HEK293 (cell line): ENCODE measurements at regions not wholly inside any gene's neighbourhood (a gene's known extent, or its start where the extent isn't known, plus 50 kb on each side); places are given as distances from the start of the nearest gene placed in this dataset.

Source experiments
- CTCF ChIA-PET: fragments of 350-600 bp; formaldehyde crosslinking; extraction: SDS; loops from one replicate; lab custom pipeline; 2021; ENCODE audit warnings: antibody characterized with exemption; lab: Yijun Ruan, JAX
- POLR2A ChIA-PET: fragments of 300-600 bp; formaldehyde crosslinking; extraction: SDS; loops from one replicate; lab custom pipeline; 2020; ENCODE audit warnings: antibody characterized with exemption, inconsistent platforms; lab: Yijun Ruan, JAX
- H3K27ac ChIP-seq: fragments of 200-500 bp; sonication (Bioruptor generic); 2 replicates; pipeline ENCODE4 v1.5.1; 2014; ENCODE audit warnings: low read depth, low read length, control low read depth, inconsistent platforms; ENCODE audit errors: extremely low read depth
- H3K36me3 ChIP-seq, 2 experiments: fragments of 200-500 bp in 1 of 2; sonication (Bioruptor generic) in 1 of 2; 1 replicate in 1 of 2; 2 replicates in 1 of 2; pipeline ENCODE4 v1.5.1; 2014 to 2017; ENCODE audit warnings: inconsistent platforms in 2 of 2, low read length in 2 of 2; ENCODE audit not compliant: control insufficient read depth in 2 of 2, insufficient read depth in 1 of 2
- H3K4me1 ChIP-seq: fragments of 200-500 bp; sonication (Bioruptor generic); 2 replicates; pipeline ENCODE4 v1.5.1; 2014; ENCODE audit warnings: mild to moderate bottlenecking, low read length, inconsistent platforms; ENCODE audit not compliant: control insufficient read depth, insufficient read depth
- H3K4me3 ChIP-seq: 2 replicates; pipeline ENCODE4 v1.5.1; 2011; ENCODE audit warnings: low read depth, mild to moderate bottlenecking, control low read depth, low read length, moderate library complexity
- H3K9me3 ChIP-seq: fragments of 200-500 bp; sonication (Bioruptor generic); 2 replicates; pipeline ENCODE4 v1.5.1; 2014; ENCODE audit warnings: low read depth, low read length, inconsistent platforms; ENCODE audit not compliant: control insufficient read depth, insufficient read depth
- ATF2 ChIP-seq: fragments of 450-650 bp; formaldehyde crosslinking; IDR thresholded peaks from 2 replicates; pipeline ENCODE4 v1.5.1; 2016; ENCODE audit warnings: missing biosample characterization, missing genetic modification characterization, low read depth
- GLIS2 ChIP-seq: fragments of 450-650 bp; formaldehyde crosslinking; IDR thresholded peaks from 2 replicates; pipeline ENCODE4 v1.5.1; 2016; ENCODE audit warnings: missing biosample characterization, missing genetic modification characterization
- PATZ1 ChIP-seq: fragments of 450-650 bp; formaldehyde crosslinking; IDR thresholded peaks from 2 replicates; pipeline ENCODE4 v1.5.1; 2016; ENCODE audit warnings: missing biosample characterization, missing genetic modification characterization
- PBX3 ChIP-seq: sonication (generic); formaldehyde crosslinking; IDR thresholded peaks from 2 replicates; pipeline ENCODE4 v1.8.1; 2022; ENCODE audit warnings: mild to moderate bottlenecking, moderate library complexity, missing genetic modification reagents
- PRDM1 ChIP-seq: fragments of 450-650 bp; formaldehyde crosslinking; IDR thresholded peaks from 2 replicates; pipeline ENCODE4; 2016; ENCODE audit warnings: missing biosample characterization, missing genetic modification characterization
- REST ChIP-seq: fragments of 450-650 bp; formaldehyde crosslinking; IDR thresholded peaks from 2 replicates; pipeline ENCODE4 v1.5.1; 2016; ENCODE audit warnings: missing biosample characterization, missing genetic modification characterization
- ZFP41 ChIP-seq: fragments of 450-650 bp; formaldehyde crosslinking; IDR thresholded peaks from 2 replicates; pipeline ENCODE4 v1.5.1; 2016; ENCODE audit warnings: missing biosample characterization, missing genetic modification characterization, borderline replicate concordance
- ZNF112 ChIP-seq: fragments of 450-650 bp; formaldehyde crosslinking; IDR thresholded peaks from 2 replicates; pipeline ENCODE4 v1.5.0; 2017; ENCODE audit warnings: missing biosample characterization, missing genetic modification characterization
- ZNF175 ChIP-seq: fragments of 450-650 bp; formaldehyde crosslinking; IDR thresholded peaks from 2 replicates; pipeline ENCODE4 v1.5.1; 2016; ENCODE audit warnings: missing biosample characterization, missing genetic modification characterization
- ZNF248 ChIP-seq: fragments of 450-650 bp; formaldehyde crosslinking; IDR thresholded peaks from 2 replicates; pipeline ENCODE4 v1.5.1; 2017; ENCODE audit warnings: missing biosample characterization, missing genetic modification characterization
- ZNF280D ChIP-seq: fragments of 450-650 bp; formaldehyde crosslinking; IDR thresholded peaks from 2 replicates; pipeline ENCODE4 v1.5.1; 2016; ENCODE audit warnings: missing biosample characterization, missing genetic modification characterization
- ZNF362 ChIP-seq: fragments of 450-650 bp; formaldehyde crosslinking; IDR thresholded peaks from 2 replicates; pipeline ENCODE4 v1.5.1; 2016; ENCODE audit warnings: missing biosample characterization, missing genetic modification characterization
- ZNF366 ChIP-seq: fragments of 450-650 bp; formaldehyde crosslinking; conservative IDR thresholded peaks from 2 replicates; pipeline ENCODE4 v1.5.1; 2016; ENCODE audit warnings: missing biosample characterization, missing genetic modification characterization
- ZNF521 ChIP-seq: fragments of 450-650 bp; formaldehyde crosslinking; IDR thresholded peaks from 2 replicates; pipeline ENCODE4 v1.5.1; 2017; ENCODE audit warnings: missing biosample characterization, mild to moderate bottlenecking, missing genetic modification characterization
- ZNF600 ChIP-seq: fragments of 450-650 bp; formaldehyde crosslinking; IDR thresholded peaks from 2 replicates; pipeline ENCODE4 v1.5.1; 2016; ENCODE audit warnings: missing biosample characterization, missing genetic modification characterization
- ZNF629 ChIP-seq: fragments of 450-650 bp; formaldehyde crosslinking; IDR thresholded peaks from 2 replicates; pipeline ENCODE4 v1.5.1; 2017; ENCODE audit warnings: missing biosample characterization, missing genetic modification characterization
- ZNF660 ChIP-seq: fragments of 450-650 bp; IDR thresholded peaks from 2 replicates; pipeline ENCODE4 v1.5.1; 2018; ENCODE audit warnings: missing biosample characterization, mild to moderate bottlenecking, missing genetic modification characterization
- ZNF747 ChIP-seq: fragments of 450-650 bp; formaldehyde crosslinking; IDR thresholded peaks from 2 replicates; pipeline ENCODE4 v1.5.1; 2016; ENCODE audit warnings: missing biosample characterization, missing genetic modification characterization
- ZNF785 ChIP-seq: fragments of 450-650 bp; formaldehyde crosslinking; IDR thresholded peaks from 2 replicates; pipeline ENCODE4 v1.5.1; 2016; ENCODE audit warnings: missing biosample characterization, missing genetic modification characterization

- H3K9me3 ChIP-seq, result no peaks in the 10 kb centered on the region
- H3K4me1 ChIP-seq, result no peaks in the 10 kb centered on the region
- TF ChIP-seq REST (tag by site-specific recombination), result no peak
- no peak for TF ChIP-seq ZNF280D
- no peak for TF ChIP-seq ZNF785 (tag by site-specific recombination)
- no peak for TF ChIP-seq ATF2 (tag by site-specific recombination)
- no peak overlapping the region for H3K4me3 ChIP-seq
- CTCF ChIA-PET, result no interaction called here
- no peaks in the 10 kb centered on the region for H3K36me3 ChIP-seq
- POLR2A ChIA-PET, result no interaction called here
- no peak overlapping the region for H3K27ac ChIP-seq
These were observed 415.3 kb downstream of the USP25 start for GRCh38 chr21:16145052-16145451.

GRCh38 chr21:16145479-16145878 is 415.7 kb downstream of the USP25 start:
- H3K4me1 ChIP-seq, result no peaks in the 10 kb centered on the region
- no peak overlapping the region for H3K27ac ChIP-seq
- POLR2A ChIA-PET, result no interaction called here
- CTCF ChIA-PET, result no interaction called here
- H3K36me3 ChIP-seq, result no peaks in the 10 kb centered on the region
- H3K9me3 ChIP-seq, result no peaks in the 10 kb centered on the region
- no peak overlapping the region for H3K4me3 ChIP-seq
- no peak for TF ChIP-seq ZFP41
- TF ChIP-seq ZNF521 (tag by site-specific recombination), result no peak
- no peak for TF ChIP-seq ZNF362 (tag by site-specific recombination)
- no peak for TF ChIP-seq ZNF366
- no peak for TF ChIP-seq REST (tag by site-specific recombination)
- no peak for TF ChIP-seq PRDM1 (tag by site-specific recombination)
- no peak for TF ChIP-seq ZNF629
- TF ChIP-seq GLIS2 (tag by site-specific recombination), result no peak
- TF ChIP-seq PATZ1, result no peak
- no peak for TF ChIP-seq ZNF747 (tag by site-specific recombination)
- TF ChIP-seq ZNF660 (tag by site-specific recombination), result no peak
- no peak for TF ChIP-seq ZNF600 (tag by site-specific recombination)
- TF ChIP-seq ZNF175 (tag by site-specific recombination), result no peak
- no peak for TF ChIP-seq ZNF112 (tag by site-specific recombination)
- TF ChIP-seq ZNF248 (tag by site-specific recombination), result no peak
- TF ChIP-seq PBX3 (CRISPR knock-in tag), result no peak
